ENCODE measurements at regions not wholly inside any gene's neighbourhood (a gene's known extent, or its start where the extent isn't known, plus 50 kb on each side); places are given as distances from the start of the nearest gene placed in this dataset.

GRCh38 chr9:26357803-26358344, 534.7 kb downstream of the CAAP1 start:
- H3K4me3 ChIP-seq (replicated peaks; ENCODE audit: insufficient read depth, low read length) = no peak overlapping the region
- no peak overlapping the region for H3K27ac ChIP-seq (replicated peaks)
- TF ChIP-seq CTCF (IDR thresholded peaks at IDR 0.05; ENCODE audit: insufficient read depth, low read length) = no peak
- no peak for TF ChIP-seq REST (IDR thresholded peaks at IDR 0.05; ENCODE audit: insufficient replicate concordance, low read depth)
- TF ChIP-seq GABPA (IDR thresholded peaks at IDR 0.05; ENCODE audit: low read depth) = no peak
- TF ChIP-seq POLR2AphosphoS5 (IDR thresholded peaks at IDR 0.05; ENCODE audit: low read depth) = no peak
- no peak for TF ChIP-seq SPI1 (IDR thresholded peaks at IDR 0.05; ENCODE audit: borderline replicate concordance, low read depth)
- H3K27me3 ChIP-seq (ENCODE audit: insufficient read depth, poor library complexity, severe bottlenecking) = no peaks in the 10 kb centered on the region
- DNase-seq (ENCODE audit: low read depth in 1 of 2, low spot score in 1 of 2) = no peak

- H3K4me3 ChIP-seq (replicated peaks; ENCODE audit: insufficient read depth, low read length) = no peak overlapping the region
- TF ChIP-seq SPI1 (IDR thresholded peaks at IDR 0.05; ENCODE audit: borderline replicate concordance, low read depth) = no peak
- no peak for TF ChIP-seq POLR2AphosphoS5 (IDR thresholded peaks at IDR 0.05; ENCODE audit: low read depth)
- TF ChIP-seq CTCF (IDR thresholded peaks at IDR 0.05; ENCODE audit: insufficient read depth, low read length) = no peak
- TF ChIP-seq REST (IDR thresholded peaks at IDR 0.05; ENCODE audit: insufficient replicate concordance, low read depth) = no peak
- TF ChIP-seq GABPA (IDR thresholded peaks at IDR 0.05; ENCODE audit: low read depth) = no peak
- H3K27ac ChIP-seq (replicated peaks) = no peak overlapping the region
Observed at GRCh38 chr9:26356491-26356890, 536.1 kb downstream of the CAAP1 start.

GRCh38 chr9:26346942-26347477, 545.6 kb downstream of the CAAP1 start:
- TF ChIP-seq POLR2AphosphoS5 (IDR thresholded peaks at IDR 0.05; ENCODE audit: low read depth) (no peak), REST (IDR thresholded peaks at IDR 0.05; ENCODE audit: insufficient replicate concordance, low read depth) (no peak), SPI1 (IDR thresholded peaks at IDR 0.05; ENCODE audit: borderline replicate concordance, low read depth) (no peak), CTCF (IDR thresholded peaks at IDR 0.05; ENCODE audit: insufficient read depth, low read length) (no peak), GABPA (IDR thresholded peaks at IDR 0.05; ENCODE audit: low read depth) (no peak)
- no peak for DNase-seq (ENCODE audit: low read depth in 1 of 2, low spot score in 1 of 2)
- Histone ChIP-seq H3K27ac (replicated peaks) (no peak overlapping the region), H3K27me3 (ENCODE audit: insufficient read depth, poor library complexity, severe bottlenecking) (no peaks in the 10 kb centered on the region), H3K4me3 (replicated peaks; ENCODE audit: insufficient read depth, low read length) (no peak overlapping the region)

More at GRCh38 chr9:26356491-26356890, 536.1 kb downstream of the CAAP1 start:
- no peaks in the 10 kb centered on the region for H3K27me3 ChIP-seq (ENCODE audit: insufficient read depth, poor library complexity, severe bottlenecking)
- no peak for DNase-seq (ENCODE audit: low read depth in 1 of 2, low spot score in 1 of 2)
